Right cardiac atrium (tissue), 5 donors: ENCODE measurements at regions not wholly inside any gene's neighbourhood (a gene's known extent, or its start where the extent isn't known, plus 50 kb on each side); places are given as distances from the start of the nearest gene placed in this dataset.

ENCODE experiments used
- ATAC-seq, 2 donors: fragments of 200-7000 bp; cut with Tn5 transposase; one replicate each; pipeline versions ENCODE4 v1.8.0 to v1.9.1; 2020; ENCODE audit warnings: moderate library complexity in 2 of 2, mild to moderate bottlenecking in 1 of 2
- DNase-seq, 3 donors: peaks; one replicate each; pipeline ENCODE4 v3.0.0-alpha.2; 2020
- H3K27ac ChIP-seq: one replicate; pipeline ENCODE4 v1.5.1; 2013; ENCODE audit warnings: mild to moderate bottlenecking, low read length, control low read depth, moderate library complexity
- H3K27me3 ChIP-seq: one replicate; pipeline ENCODE4 v1.6.1; 2013; ENCODE audit not compliant: control insufficient read depth, insufficient read depth
- H3K4me1 ChIP-seq: one replicate; pipeline ENCODE4 v1.6.1; 2013; ENCODE audit warnings: low read length; ENCODE audit not compliant: control insufficient read depth, insufficient read depth
- H3K4me3 ChIP-seq: one replicate; pipeline ENCODE4 v1.5.1; 2013; ENCODE audit warnings: low read length, control low read depth
- H3K9me3 ChIP-seq: one replicate; pipeline ENCODE4 v1.6.1; 2013; ENCODE audit warnings: low read length; ENCODE audit not compliant: control insufficient read depth
- WGBS: extraction: QIAGEN DNeasy Blood & Tissue Kit; methylation state at CpG from one replicate; pipeline ENCODE4 v1.1.7; 2013; 5-methylcytosine and 5-hydroxymethylcytosine counted together
- intact Hi-C, 4 donors: fragments of 100-400 bp; cut with DNase I; formaldehyde crosslinking; loops; one replicate each; pipeline versions ENCODE4 v1.11.0 to v1.14.0; 2022 to 2023
- donor health status: healthy with polysubstance abuse.
- donor health status: DM: no; HTN: yes; CAD: no.
- donor health status: DM: no; HTN: no; CAD: no.
- donor health status: DM: no; HTN: yes; CAD: no; lungs with severe emphysema.
- donor health status: DM: yes; HTN: yes; CAD: no.

- WGBS = 96% methylated on average over 6 of the region's 6 CpGs
- intact Hi-C loops = no loop called here
- no peak for DNase-seq
- no peaks in the 10 kb centered on the region for H3K9me3 ChIP-seq
- H3K27me3 ChIP-seq = no peaks in the 10 kb centered on the region
- H3K4me1 ChIP-seq = no peaks in the 10 kb centered on the region
- no peak overlapping the region for H3K4me3 ChIP-seq
- ATAC-seq = no peak
- H3K27ac ChIP-seq = no peak overlapping the region
Observed at GRCh38 chr2:7967707-7968405, 714.0 kb upstream of the ID2 start.

GRCh38 chr2:7969756-7970515 lies 711.9 kb upstream of the ID2 start:
- H3K27me3 ChIP-seq = no peaks in the 10 kb centered on the region
- no peak overlapping the region for H3K4me3 ChIP-seq
- H3K4me1 ChIP-seq = no peaks in the 10 kb centered on the region
- WGBS = 68% methylated on average over 10 of the region's 10 CpGs
- intact Hi-C loops = no loop called here
- ATAC-seq (no peak), DNase-seq (no peak)
- H3K27ac ChIP-seq = no peak overlapping the region
- H3K9me3 ChIP-seq = no peaks in the 10 kb centered on the region

GRCh38 chr2:7971248-7971647 lies 710.6 kb upstream of the ID2 start:
- DNase-seq (no peak), ATAC-seq (no peak)
- intact Hi-C loops = no loop called here
- no peaks in the 10 kb centered on the region for H3K9me3 ChIP-seq
- no peaks in the 10 kb centered on the region for H3K27me3 ChIP-seq
- WGBS = 87% methylated on average over 2 of the region's 2 CpGs
- no peak overlapping the region for H3K4me3 ChIP-seq
- H3K4me1 ChIP-seq = no peaks in the 10 kb centered on the region
- H3K27ac ChIP-seq = no peak overlapping the region

- Histone ChIP-seq H3K9me3 (no peaks in the 10 kb centered on the region), H3K4me3 (no peak overlapping the region), H3K4me1 (no peaks in the 10 kb centered on the region), H3K27ac (no peak overlapping the region), H3K27me3 (no peaks in the 10 kb centered on the region)
- intact Hi-C loops = no loop called here
- ATAC-seq (no peak), DNase-seq (no peak)
- 72% methylated on average over 4 of the region's 4 CpGs for WGBS
Observed at GRCh38 chr2:7971841-7972240, 710.0 kb upstream of the ID2 start.

- 88% methylated on average over 7 of the region's 7 CpGs for WGBS
- H3K9me3 ChIP-seq = no peaks in the 10 kb centered on the region
- no peak overlapping the region for H3K4me3 ChIP-seq
- H3K4me1 ChIP-seq = no peaks in the 10 kb centered on the region
- DNase-seq (no peak), ATAC-seq (no peak)
- intact Hi-C loops = no loop called here
- no peaks in the 10 kb centered on the region for H3K27me3 ChIP-seq
- H3K27ac ChIP-seq = no peak overlapping the region
Observed at GRCh38 chr2:7972670-7973069, 709.2 kb upstream of the ID2 start.

- Histone ChIP-seq H3K27ac (no peak overlapping the region), H3K27me3 (no peaks in the 10 kb centered on the region), H3K4me1 (no peaks in the 10 kb centered on the region), H3K9me3 (no peaks in the 10 kb centered on the region), H3K4me3 (no peak overlapping the region)
- intact Hi-C loops = no loop called here
- 96% methylated on average over 8 of the region's 8 CpGs for WGBS
- DNase-seq = no peak
- no peak for ATAC-seq
Observed at GRCh38 chr2:7973801-7974480, 707.9 kb upstream of the ID2 start.

- no peak overlapping the region for H3K27ac ChIP-seq
- DNase-seq (no peak), ATAC-seq (no peak)
- no peaks in the 10 kb centered on the region for H3K9me3 ChIP-seq
- no peak overlapping the region for H3K4me3 ChIP-seq
- no peaks in the 10 kb centered on the region for H3K4me1 ChIP-seq
- intact Hi-C loops = no loop called here
- no peaks in the 10 kb centered on the region for H3K27me3 ChIP-seq
- 94% methylated on average over 5 of the region's 5 CpGs for WGBS
Observed at GRCh38 chr2:7974936-7975335, 706.9 kb upstream of the ID2 start.

- Histone ChIP-seq H3K27me3 (no peaks in the 10 kb centered on the region), H3K4me3 (no peak overlapping the region), H3K4me1 (no peaks in the 10 kb centered on the region), H3K9me3 (no peaks in the 10 kb centered on the region), H3K27ac (no peak overlapping the region)
- ATAC-seq (no peak), DNase-seq (no peak)
- 83% methylated on average over 7 of the region's 7 CpGs for WGBS
- intact Hi-C loops = no loop called here
Observed at GRCh38 chr2:7976206-7976605, 705.6 kb upstream of the ID2 start.

- Histone ChIP-seq H3K9me3 (no peaks in the 10 kb centered on the region), H3K27me3 (no peaks in the 10 kb centered on the region), H3K27ac (no peak overlapping the region), H3K4me1 (no peaks in the 10 kb centered on the region), H3K4me3 (no peak overlapping the region)
- intact Hi-C loops = no loop called here
- no peak for ATAC-seq
- 70% methylated on average over 8 of the region's 8 CpGs for WGBS
- no peak for DNase-seq
Observed at GRCh38 chr2:7977981-7978380, 703.9 kb upstream of the ID2 start.

GRCh38 chr2:7982054-7982453 lies 699.8 kb upstream of the ID2 start:
- ATAC-seq (no peak), DNase-seq (no peak)
- H3K9me3 ChIP-seq = no peaks in the 10 kb centered on the region
- H3K4me3 ChIP-seq = no peak overlapping the region
- H3K4me1 ChIP-seq = no peaks in the 10 kb centered on the region
- H3K27me3 ChIP-seq = no peaks in the 10 kb centered on the region
- WGBS = 95% methylated on average over 1 of the region's 1 CpG
- intact Hi-C loops = no loop called here
- no peak overlapping the region for H3K27ac ChIP-seq

GRCh38 chr2:7983451-7983850 lies 698.4 kb upstream of the ID2 start:
- ATAC-seq = no peak
- intact Hi-C loops = no loop called here
- WGBS = 65% methylated on average over 4 of the region's 4 CpGs
- no peaks in the 10 kb centered on the region for H3K9me3 ChIP-seq
- H3K4me3 ChIP-seq = no peak overlapping the region
- H3K27me3 ChIP-seq = no peaks in the 10 kb centered on the region
- no peaks in the 10 kb centered on the region for H3K4me1 ChIP-seq
- no peak overlapping the region for H3K27ac ChIP-seq
- DNase-seq = no peak
